Endothelial cell of umbilical vein (primary cell): ENCODE measurements at regions not wholly inside any gene's neighbourhood (a gene's known extent, or its start where the extent isn't known, plus 50 kb on each side); places are given as distances from the start of the nearest gene placed in this dataset.

ENCODE experiments used
- BruUV-seq: library from RNA; stranded (reverse); fragments of 400-500 nt; replicated peaks from 2 replicates; lab custom pipeline; 2021; lab: Mats Ljungman, UMichigan
- CTCF ChIA-PET: fragments of 300-600, 350-600 bp; sonication (Branson Sonifier 250); formaldehyde crosslinking; loops from one replicate; lab custom pipeline; 2021; ENCODE audit warnings: antibody characterized with exemption, inconsistent platforms; lab: Charles Lee
- POLR2A ChIA-PET: fragments of 300-600, 350-600 bp; sonication (Branson Sonifier 250); formaldehyde crosslinking; loops from one replicate; lab custom pipeline; 2021; ENCODE audit warnings: antibody characterized with exemption, inconsistent platforms; lab: Charles Lee
- DNase-seq: peaks from one replicate; pipeline ENCODE4 v3.0.0-alpha.2; 2011; ENCODE audit warnings: low read depth, low spot score
- FAIRE-seq: peaks from 2 replicates; lab custom pipeline; 2011; peaks lifted over from hg19 to GRCh38; lab: Jason Lieb, UNC
- H2AFZ ChIP-seq: 2 replicates; pipeline ENCODE4 v1.6.0; 2012; ENCODE audit warnings: low read depth, low read length, control low read depth, inconsistent platforms
- H3K27ac ChIP-seq: 2 replicates; pipeline ENCODE4 v1.5.1; 2011; ENCODE audit warnings: low read depth, mild to moderate bottlenecking, control low read depth, low read length, moderate library complexity; ENCODE audit not compliant: insufficient read depth
- H3K27me3 ChIP-seq, 2 experiments: 2 replicates each; pipeline versions ENCODE4 v1.6.0 to v1.6.1; 2011; ENCODE audit warnings: low read length in 2 of 2, mixed read lengths in 1 of 2; ENCODE audit not compliant: control insufficient read depth in 2 of 2, insufficient read depth in 2 of 2
- H3K36me3 ChIP-seq, 2 experiments: 2 replicates in 1 of 2; 3 replicates in 1 of 2; pipeline ENCODE4 v1.5.1; 2011; ENCODE audit warnings: low read length in 2 of 2, mild to moderate bottlenecking in 1 of 2, moderate library complexity in 1 of 2; ENCODE audit not compliant: control insufficient read depth in 2 of 2, insufficient read depth in 2 of 2; ENCODE audit errors: extremely low read depth in 1 of 2
- H3K4me1 ChIP-seq: 3 replicates; pipeline ENCODE4 v1.5.1; 2011; ENCODE audit warnings: mild to moderate bottlenecking, low read length; ENCODE audit not compliant: control insufficient read depth, insufficient read depth; ENCODE audit errors: extremely low read depth
- H3K4me2 ChIP-seq: 2 replicates; pipeline ENCODE4 v1.6.1; 2011; ENCODE audit warnings: low read length, control low read depth, mixed read lengths; ENCODE audit not compliant: insufficient read depth
- H3K4me3 ChIP-seq, 3 experiments: fragments of 200-600 bp in 1 of 3; sonication (generic), shearing (Covaris generic) in 1 of 3; replicated peaks in 1 of 3; 2 replicates each; pipeline ENCODE4 v1.5.1; 2011 to 2016; ENCODE audit warnings: control low read depth in 3 of 3, low read length in 3 of 3, mild to moderate bottlenecking in 2 of 3, inconsistent platforms in 1 of 3, low read depth in 1 of 3, moderate library complexity in 1 of 3; ENCODE audit not compliant: insufficient read depth in 1 of 3
- H3K79me2 ChIP-seq: 2 replicates; pipeline ENCODE4 v1.6.0; 2012; ENCODE audit warnings: low read length, inconsistent platforms; ENCODE audit not compliant: control insufficient read depth, insufficient read depth
- H3K9ac ChIP-seq: replicated peaks from 2 replicates; pipeline ENCODE3; 2011; ENCODE audit warnings: low read length, control low read depth; ENCODE audit not compliant: insufficient read depth; ENCODE audit errors: extremely low read depth
- H3K9me1 ChIP-seq: replicated peaks from 3 replicates; pipeline ENCODE4 v1.6.0; 2011; ENCODE audit warnings: mild to moderate bottlenecking, low read length; ENCODE audit not compliant: control insufficient read depth, insufficient read depth; ENCODE audit errors: extremely low read depth
- H3K9me3 ChIP-seq: replicated peaks from 2 replicates; pipeline ENCODE4 v1.5.1; 2012; ENCODE audit warnings: low read length, inconsistent platforms; ENCODE audit not compliant: control insufficient read depth, insufficient read depth
- H4K20me1 ChIP-seq: replicated peaks from 2 replicates; pipeline ENCODE3; 2011; ENCODE audit warnings: mild to moderate bottlenecking, low read length; ENCODE audit not compliant: control insufficient read depth, insufficient read depth; ENCODE audit errors: extremely low read depth
- EZH2 ChIP-seq: IDR thresholded peaks from 2 replicates; pipeline ENCODE4 v1.6.1; 2012; ENCODE audit warnings: borderline replicate concordance, low read depth, mild to moderate bottlenecking, moderate library complexity, low read length, inconsistent platforms; ENCODE audit not compliant: severe bottlenecking
- FOS ChIP-seq: IDR thresholded peaks from 2 replicates; pipeline ENCODE4 v1.6.1; 2011; ENCODE audit warnings: mild to moderate bottlenecking, low read length, moderate library complexity, borderline replicate concordance; ENCODE audit not compliant: insufficient read depth
- GATA2 ChIP-seq: IDR thresholded peaks from 2 replicates; pipeline ENCODE4 v1.7.0; 2011; ENCODE audit warnings: low read depth, mild to moderate bottlenecking, moderate library complexity, mixed read lengths, low read length; ENCODE audit not compliant: insufficient read length, insufficient read depth
- JUN ChIP-seq: IDR thresholded peaks from 2 replicates; pipeline ENCODE4 v1.6.1; 2011; ENCODE audit warnings: borderline replicate concordance, low read depth; ENCODE audit not compliant: insufficient read length, insufficient read depth
- MAX ChIP-seq: IDR thresholded peaks from 2 replicates; pipeline ENCODE4 v1.6.1; 2011; ENCODE audit not compliant: insufficient read depth, insufficient read length
- MYC ChIP-seq: IDR thresholded peaks from one replicate; pipeline ENCODE4 v1.6.1; 2011; ENCODE audit warnings: mild to moderate bottlenecking, low read depth, low read length
- POLR2A ChIP-seq: IDR thresholded peaks from 2 replicates; pipeline ENCODE4 v1.6.1; 2012; ENCODE audit warnings: low read depth, mild to moderate bottlenecking, control low read depth, low read length
- POLR2AphosphoS5 ChIP-seq: IDR thresholded peaks from 2 replicates; pipeline ENCODE4 v1.6.1; 2012; ENCODE audit warnings: low read depth, mild to moderate bottlenecking, control low read depth, low read length, moderate library complexity; ENCODE audit not compliant: insufficient read depth
- dilution Hi-C: fragments of 300-500 bp; cut with MboI; formaldehyde crosslinking; loops from one replicate; pipeline ENCODE4 v1.15.0; 2019; ENCODE audit warnings: low sequenced_read_pairs; ENCODE audit not compliant: extremely low pct_ligation_motif_present
- intact Hi-C: fragments of 100-400 bp; cut with micrococcal nuclease; formaldehyde crosslinking; loops from one replicate; pipeline ENCODE4 v1.10.0; 2022
- TF ChIP-seq, protein P1 (sequence below), 2 donors: IDR thresholded peaks; 1 replicate in 1 of 2; 2 replicates in 1 of 2; pipeline ENCODE4 v1.5.1; 2011; ENCODE audit warnings: low read length in 2 of 2, mild to moderate bottlenecking in 2 of 2, moderate library complexity in 2 of 2, control low read depth in 1 of 2, inconsistent platforms in 1 of 2, low read depth in 1 of 2; ENCODE audit not compliant: insufficient read depth in 1 of 2; ENCODE audit errors: extremely low read depth in 1 of 2

DNA sequence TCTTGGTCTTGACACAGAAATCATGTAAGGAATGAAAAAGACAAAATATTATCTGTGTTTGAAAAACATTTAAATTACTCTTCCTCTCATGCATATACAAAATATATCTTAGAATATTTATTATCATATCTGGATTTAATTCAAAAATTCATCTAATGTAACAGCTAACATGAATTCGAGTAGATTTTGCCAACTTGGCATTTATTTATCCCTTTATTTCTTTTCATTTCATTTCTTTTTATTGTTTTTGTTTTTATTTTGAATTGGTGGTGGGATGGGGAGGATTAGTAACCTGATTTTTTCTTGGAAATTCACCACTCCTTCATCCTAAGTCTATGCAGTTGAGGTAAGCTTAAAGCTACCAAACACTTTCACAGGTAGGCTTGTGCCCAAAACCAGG is 508.7 kb downstream of the EPHA7 start:
- no peaks in the 10 kb centered on the region for H3K27me3 ChIP-seq
- dilution Hi-C loops (no loop called here), intact Hi-C loops (no loop called here)
- no peaks in the 10 kb centered on the region for H3K36me3 ChIP-seq
- no peak for TF ChIP-seq FOS
- no peak for TF ChIP-seq GATA2
- no peak for TF ChIP-seq JUN
- no peak for TF ChIP-seq POLR2AphosphoS5
- no peak for TF ChIP-seq EZH2
- no peak for TF ChIP-seq MYC
- H3K27ac ChIP-seq: no peak overlapping the region
- DNase-seq (no peak), FAIRE-seq (no peak)
- no peak overlapping the region for H3K9ac ChIP-seq
- POLR2A ChIA-PET: no interaction called here
- no peaks in the 10 kb centered on the region for H3K9me1 ChIP-seq
- H3K79me2 ChIP-seq: no peaks in the 10 kb centered on the region
- no peaks in the 10 kb centered on the region for H3K4me1 ChIP-seq
- no peak overlapping the region for H3K4me3 ChIP-seq
- no peaks in the 10 kb centered on the region for H4K20me1 ChIP-seq
- H2AFZ ChIP-seq: no peak overlapping the region
- H3K4me2 ChIP-seq: no peak overlapping the region
- no peaks in the 10 kb centered on the region for H3K9me3 ChIP-seq
- CTCF ChIA-PET: no interaction called here
- BruUV-seq: no TSS peak

DNA sequence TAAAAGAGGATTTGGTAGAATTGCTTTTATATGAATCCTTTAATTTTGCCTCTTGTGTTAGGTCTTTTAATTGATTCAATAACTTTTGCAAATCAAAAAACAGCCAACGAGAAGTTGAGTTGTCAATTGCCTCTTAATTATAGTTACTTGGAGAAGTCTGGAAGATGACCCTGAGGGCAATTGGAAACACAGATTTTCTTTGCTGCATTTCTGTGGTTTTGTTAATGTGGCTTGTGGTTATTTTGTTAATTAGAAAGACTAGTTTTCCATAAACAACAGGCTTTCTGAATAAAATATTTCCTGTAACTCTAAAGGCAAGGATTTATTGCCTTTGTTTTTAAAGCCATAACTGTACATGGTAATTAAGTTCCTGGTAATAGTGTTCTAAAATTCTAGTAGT is 513.0 kb downstream of the EPHA7 start:
- Histone ChIP-seq H3K36me3 (no peaks in the 10 kb centered on the region), H3K4me3 (no peak overlapping the region), H3K9me1 (no peaks in the 10 kb centered on the region), H3K4me2 (no peak overlapping the region), H3K4me1 (no peaks in the 10 kb centered on the region), H4K20me1 (no peaks in the 10 kb centered on the region), H3K27ac (no peak overlapping the region), H3K9me3 (no peaks in the 10 kb centered on the region), H3K9ac (no peak overlapping the region), H3K79me2 (no peaks in the 10 kb centered on the region), H2AFZ (no peak overlapping the region), H3K27me3 (no peaks in the 10 kb centered on the region)
- no peak for TF ChIP-seq MAX
- no peak for TF ChIP-seq FOS
- TF ChIP-seq, protein P1, sequence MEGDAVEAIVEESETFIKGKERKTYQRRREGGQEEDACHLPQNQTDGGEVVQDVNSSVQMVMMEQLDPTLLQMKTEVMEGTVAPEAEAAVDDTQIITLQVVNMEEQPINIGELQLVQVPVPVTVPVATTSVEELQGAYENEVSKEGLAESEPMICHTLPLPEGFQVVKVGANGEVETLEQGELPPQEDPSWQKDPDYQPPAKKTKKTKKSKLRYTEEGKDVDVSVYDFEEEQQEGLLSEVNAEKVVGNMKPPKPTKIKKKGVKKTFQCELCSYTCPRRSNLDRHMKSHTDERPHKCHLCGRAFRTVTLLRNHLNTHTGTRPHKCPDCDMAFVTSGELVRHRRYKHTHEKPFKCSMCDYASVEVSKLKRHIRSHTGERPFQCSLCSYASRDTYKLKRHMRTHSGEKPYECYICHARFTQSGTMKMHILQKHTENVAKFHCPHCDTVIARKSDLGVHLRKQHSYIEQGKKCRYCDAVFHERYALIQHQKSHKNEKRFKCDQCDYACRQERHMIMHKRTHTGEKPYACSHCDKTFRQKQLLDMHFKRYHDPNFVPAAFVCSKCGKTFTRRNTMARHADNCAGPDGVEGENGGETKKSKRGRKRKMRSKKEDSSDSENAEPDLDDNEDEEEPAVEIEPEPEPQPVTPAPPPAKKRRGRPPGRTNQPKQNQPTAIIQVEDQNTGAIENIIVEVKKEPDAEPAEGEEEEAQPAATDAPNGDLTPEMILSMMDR (IDR thresholded peaks at IDR 0.05; ENCODE audit: extremely low read depth in 1 of 2, insufficient read depth in 1 of 2, low read depth in 1 of 2, low read length in 2 of 2): no peak
- TF ChIP-seq JUN: no peak
- no peak for TF ChIP-seq POLR2AphosphoS5
- no peak for TF ChIP-seq GATA2
- no peak for TF ChIP-seq POLR2A
- no peak for TF ChIP-seq MYC
- TF ChIP-seq EZH2: no peak
- DNase-seq: no peak
- ChIA-PET POLR2A (no interaction called here), CTCF (no interaction called here)
- FAIRE-seq: no peak
- dilution Hi-C loops (no loop called here), intact Hi-C loops (no loop called here)
- no TSS peak for BruUV-seq
